HEK293 (cell line): ENCODE measurements at regions not wholly inside any gene's neighbourhood (a gene's known extent, or its start where the extent isn't known, plus 50 kb on each side); places are given as distances from the start of the nearest gene placed in this dataset.

Source experiments
- CTCF ChIA-PET: fragments of 350-600 bp; formaldehyde crosslinking; extraction: SDS; loops from one replicate; lab custom pipeline; 2021; ENCODE audit warnings: antibody characterized with exemption; lab: Yijun Ruan, JAX
- POLR2A ChIA-PET: fragments of 300-600 bp; formaldehyde crosslinking; extraction: SDS; loops from one replicate; lab custom pipeline; 2020; ENCODE audit warnings: antibody characterized with exemption, inconsistent platforms; lab: Yijun Ruan, JAX
- H3K27ac ChIP-seq: fragments of 200-500 bp; sonication (Bioruptor generic); 2 replicates; pipeline ENCODE4 v1.5.1; 2014; ENCODE audit warnings: low read depth, low read length, control low read depth, inconsistent platforms; ENCODE audit errors: extremely low read depth
- H3K36me3 ChIP-seq, 2 experiments: fragments of 200-500 bp in 1 of 2; sonication (Bioruptor generic) in 1 of 2; 1 replicate in 1 of 2; 2 replicates in 1 of 2; pipeline ENCODE4 v1.5.1; 2014 to 2017; ENCODE audit warnings: inconsistent platforms in 2 of 2, low read length in 2 of 2; ENCODE audit not compliant: control insufficient read depth in 2 of 2, insufficient read depth in 1 of 2
- H3K4me1 ChIP-seq: fragments of 200-500 bp; sonication (Bioruptor generic); 2 replicates; pipeline ENCODE4 v1.5.1; 2014; ENCODE audit warnings: mild to moderate bottlenecking, low read length, inconsistent platforms; ENCODE audit not compliant: control insufficient read depth, insufficient read depth
- H3K4me3 ChIP-seq: 2 replicates; pipeline ENCODE4 v1.5.1; 2011; ENCODE audit warnings: low read depth, mild to moderate bottlenecking, control low read depth, low read length, moderate library complexity
- H3K9me3 ChIP-seq: fragments of 200-500 bp; sonication (Bioruptor generic); 2 replicates; pipeline ENCODE4 v1.5.1; 2014; ENCODE audit warnings: low read depth, low read length, inconsistent platforms; ENCODE audit not compliant: control insufficient read depth, insufficient read depth
- AEBP2 ChIP-seq: fragments of 450-650 bp; formaldehyde crosslinking; IDR thresholded peaks from 2 replicates; pipeline ENCODE4 v1.5.1; 2016; ENCODE audit warnings: missing biosample characterization, missing genetic modification characterization, borderline replicate concordance
- ELK4 ChIP-seq: IDR thresholded peaks from 2 replicates; pipeline ENCODE4 v1.6.1; 2011; ENCODE audit warnings: mild to moderate bottlenecking, low read depth, low read length, borderline replicate concordance
- FEZF1 ChIP-seq: fragments of 450-650 bp; formaldehyde crosslinking; IDR thresholded peaks from 2 replicates; pipeline ENCODE4 v1.5.1; 2016; ENCODE audit warnings: missing biosample characterization, missing genetic modification characterization
- GLI2 ChIP-seq: fragments of 450-650 bp; formaldehyde crosslinking; IDR thresholded peaks from 2 replicates; pipeline ENCODE4; 2017; ENCODE audit warnings: missing biosample characterization, missing genetic modification characterization, low read depth, borderline replicate concordance
- HIC1 ChIP-seq: fragments of 450-650 bp; formaldehyde crosslinking; IDR thresholded peaks from 2 replicates; pipeline ENCODE4 v1.5.1; 2016; ENCODE audit warnings: missing biosample characterization, missing genetic modification characterization
- HOXD13 ChIP-seq: sonication (generic); formaldehyde crosslinking; IDR thresholded peaks from 2 replicates; pipeline ENCODE4 v1.8.0; 2022; ENCODE audit warnings: missing genetic modification reagents, borderline replicate concordance
- KLF10 ChIP-seq: fragments of 450-650 bp; IDR thresholded peaks from 2 replicates; pipeline ENCODE4 v1.5.1; 2018; ENCODE audit warnings: missing biosample characterization, mild to moderate bottlenecking, missing genetic modification characterization
- PRDM6 ChIP-seq: fragments of 450-650 bp; formaldehyde crosslinking; IDR thresholded peaks from 2 replicates; pipeline ENCODE4 v1.5.1; 2017; ENCODE audit warnings: missing biosample characterization, missing genetic modification characterization
- SCRT2 ChIP-seq: fragments of 450-650 bp; formaldehyde crosslinking; IDR thresholded peaks from 2 replicates; pipeline ENCODE4 v1.5.1; 2016; ENCODE audit warnings: missing biosample characterization, missing genetic modification characterization
- WT1 ChIP-seq: fragments of 450-650 bp; formaldehyde crosslinking; IDR thresholded peaks from 2 replicates; pipeline ENCODE4 v1.5.1; 2016; ENCODE audit warnings: missing biosample characterization, missing genetic modification characterization
- ZNF138 ChIP-seq: fragments of 450-650 bp; formaldehyde crosslinking; IDR thresholded peaks from 2 replicates; pipeline ENCODE4 v1.5.1; 2016; ENCODE audit warnings: missing biosample characterization, missing genetic modification characterization, borderline replicate concordance
- ZNF174 ChIP-seq: fragments of 450-650 bp; formaldehyde crosslinking; IDR thresholded peaks from 2 replicates; pipeline ENCODE4 v1.5.0; 2017; ENCODE audit warnings: missing biosample characterization, mild to moderate bottlenecking, missing genetic modification characterization
- ZNF223 ChIP-seq: fragments of 450-650 bp; formaldehyde crosslinking; IDR thresholded peaks from 2 replicates; pipeline ENCODE4 v1.5.1; 2016; ENCODE audit warnings: missing biosample characterization, missing genetic modification characterization
- ZNF24 ChIP-seq: fragments of 450-650 bp; formaldehyde crosslinking; IDR thresholded peaks from 2 replicates; pipeline ENCODE4 v1.5.1; 2016; ENCODE audit warnings: missing biosample characterization, missing genetic modification characterization
- ZNF394 ChIP-seq: fragments of 450-650 bp; formaldehyde crosslinking; IDR thresholded peaks from 2 replicates; pipeline ENCODE4 v1.5.1; 2016; ENCODE audit warnings: missing biosample characterization, missing genetic modification characterization, mild to moderate bottlenecking, moderate library complexity, borderline replicate concordance
- ZNF404 ChIP-seq: fragments of 450-650 bp; formaldehyde crosslinking; IDR thresholded peaks from 2 replicates; pipeline ENCODE4 v1.5.1; 2017; ENCODE audit warnings: missing biosample characterization, missing genetic modification characterization
- ZNF473 ChIP-seq: fragments of 450-650 bp; formaldehyde crosslinking; IDR thresholded peaks from 2 replicates; pipeline ENCODE4 v1.5.1; 2017; ENCODE audit warnings: missing biosample characterization, missing genetic modification characterization
- ZNF544 ChIP-seq: fragments of 450-650 bp; formaldehyde crosslinking; IDR thresholded peaks from 2 replicates; pipeline ENCODE4 v1.5.0; 2017; ENCODE audit warnings: missing biosample characterization, missing genetic modification characterization
- ZNF548 ChIP-seq: fragments of 450-650 bp; formaldehyde crosslinking; IDR thresholded peaks from 2 replicates; pipeline ENCODE4 v1.5.1; 2016; ENCODE audit warnings: missing biosample characterization, missing genetic modification characterization
- ZNF560 ChIP-seq: fragments of 450-650 bp; formaldehyde crosslinking; IDR thresholded peaks from 2 replicates; pipeline ENCODE4 v1.5.1; 2017; ENCODE audit warnings: missing biosample characterization, missing genetic modification characterization, borderline replicate concordance
- ZNF639 ChIP-seq: fragments of 450-650 bp; formaldehyde crosslinking; IDR thresholded peaks from 2 replicates; pipeline ENCODE4 v1.5.1; 2016; ENCODE audit warnings: missing biosample characterization, missing genetic modification characterization
- ZNF791 ChIP-seq: fragments of 450-650 bp; formaldehyde crosslinking; IDR thresholded peaks from 2 replicates; pipeline ENCODE4 v1.5.1; 2016; ENCODE audit warnings: missing biosample characterization, missing genetic modification characterization
- ZNF830 ChIP-seq: fragments of 450-650 bp; IDR thresholded peaks from 2 replicates; pipeline ENCODE4 v1.5.0; 2018; ENCODE audit warnings: missing biosample characterization, missing genetic modification characterization, low read depth, mild to moderate bottlenecking, moderate library complexity
- ZSCAN5A ChIP-seq: fragments of 450-650 bp; formaldehyde crosslinking; IDR thresholded peaks from 2 replicates; pipeline ENCODE4 v1.5.1; 2016; ENCODE audit warnings: missing biosample characterization, missing genetic modification characterization

- no peak for TF ChIP-seq ZSCAN5A (tag by site-specific recombination)
- TF ChIP-seq ZNF24 (tag by site-specific recombination): peak; percentile 87
- TF ChIP-seq HIC1 (tag by site-specific recombination): peak; percentile 35; the same call in 1 of the 2 replicates
- no peak for TF ChIP-seq ZNF138 (tag by site-specific recombination)
- TF ChIP-seq ZNF174 (tag by site-specific recombination): no peak
- TF ChIP-seq ZNF791: no peak
- TF ChIP-seq ZNF548 (tag by site-specific recombination): no peak
- TF ChIP-seq ZNF223 (tag by site-specific recombination): no peak
- no peak for TF ChIP-seq ZNF404 (tag by site-specific recombination)
- no peak for TF ChIP-seq AEBP2
- TF ChIP-seq GLI2 (tag by site-specific recombination): peak; percentile 58; the same call in 1 of the 2 replicates
- TF ChIP-seq, all 188 proteins: peak for 27
Observed at GRCh38 chr20:11076434-11077105, 402.8 kb upstream of the JAG1 start (continued).

GRCh38 chr20:11077226-11077625 is 403.4 kb upstream of the JAG1 start:
- Histone ChIP-seq H3K4me1 (peaks cover 14% of the 10 kb centered on the region), H3K9me3 (no peaks in the 10 kb centered on the region), H3K36me3 (no peaks in the 10 kb centered on the region), H3K27ac (no peak overlapping the region), H3K4me3 (no peak overlapping the region)
- ChIA-PET POLR2A (no interaction called here), CTCF (interaction anchor here (0.6 kb wide), 1 partner anchor 198 kb away, joined by 3 read pairs; no protein-coding TSS in a partner anchor)
- TF ChIP-seq ZNF830 (tag by site-specific recombination): no peak
- no peak for TF ChIP-seq ZNF560 (tag by site-specific recombination)
- TF ChIP-seq WT1 (tag by site-specific recombination): peak; percentile 33
- TF ChIP-seq HOXD13 (CRISPR knock-in tag): no peak
- no peak for TF ChIP-seq ZNF473 (tag by site-specific recombination)
- TF ChIP-seq FEZF1 (tag by site-specific recombination): 0 out of 2 replicates have a peak, but pooled peaks have one; percentile 31
- TF ChIP-seq KLF10 (tag by site-specific recombination): no peak
- TF ChIP-seq ZNF639: no peak
- TF ChIP-seq ELK4: no peak
- no peak for TF ChIP-seq SCRT2
- no peak for TF ChIP-seq ZNF394 (tag by site-specific recombination)
- peak; percentile 35; the same call in 1 of the 2 replicates for TF ChIP-seq PRDM6 (tag by site-specific recombination)
- TF ChIP-seq ZNF544 (tag by site-specific recombination): no peak
